WI38 (cell line): ENCODE measurements at regions not wholly inside any gene's neighbourhood (a gene's known extent, or its start where the extent isn't known, plus 50 kb on each side); places are given as distances from the start of the nearest gene placed in this dataset.

Experiments used
- H3K4me3 ChIP-seq: 2 replicates; pipeline ENCODE4 v1.5.1; 2011; ENCODE audit warnings: low read depth, mild to moderate bottlenecking, control low read depth, low read length
- CTCF ChIP-seq: IDR thresholded peaks from 2 replicates; pipeline ENCODE4 v1.5.1; 2012; ENCODE audit warnings: low read depth, mild to moderate bottlenecking, control low read depth, low read length

- no peak overlapping the region for H3K4me3 ChIP-seq
- TF ChIP-seq CTCF, result no peak
Observed at GRCh38 chr5:77876862-77877502, 100.8 kb upstream of the TBCA start.

DNA sequence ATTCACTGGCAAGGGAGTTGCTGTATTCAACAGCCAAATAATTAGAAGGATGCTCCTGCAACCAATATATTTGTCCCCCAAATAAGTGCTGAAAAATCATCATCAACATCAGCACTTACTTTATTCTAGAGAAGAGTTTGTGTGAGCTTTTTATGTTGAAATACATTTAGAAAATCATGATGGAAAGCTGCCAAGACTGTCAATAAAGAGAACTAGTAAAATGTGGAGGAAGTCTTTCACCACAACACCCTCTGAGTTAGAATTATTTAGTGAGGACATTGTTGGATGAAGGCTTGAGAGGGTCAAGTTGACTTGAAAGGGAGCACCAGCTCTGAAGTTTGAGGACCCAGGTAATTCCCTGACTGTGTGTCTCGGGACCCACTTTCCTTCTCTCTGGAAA, 100.2 kb upstream of the TBCA start:
- TF ChIP-seq CTCF, result no peak
- no peak overlapping the region for H3K4me3 ChIP-seq

DNA sequence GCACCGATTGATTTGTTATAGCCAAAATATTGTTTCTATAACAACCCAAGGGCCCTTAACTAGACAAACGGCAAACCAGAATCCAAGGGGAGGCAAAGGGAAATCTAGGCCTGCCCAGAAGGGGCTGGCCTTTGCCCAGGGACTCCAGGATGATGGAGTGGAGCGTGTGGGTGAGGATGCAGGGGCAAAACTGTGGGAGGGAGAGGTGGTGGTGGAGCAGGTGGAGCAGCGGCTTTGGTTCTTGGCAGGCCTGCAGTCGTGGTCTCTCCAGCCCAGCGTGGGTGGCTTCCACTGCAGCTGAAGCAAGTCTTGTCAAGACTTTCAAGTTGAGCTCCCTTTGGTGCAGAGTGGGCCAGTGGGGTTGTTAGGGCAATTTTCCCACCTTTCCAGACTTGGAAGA, 98.6 kb upstream of the TBCA start:
- no peak overlapping the region for H3K4me3 ChIP-seq
- no peak for TF ChIP-seq CTCF

DNA sequence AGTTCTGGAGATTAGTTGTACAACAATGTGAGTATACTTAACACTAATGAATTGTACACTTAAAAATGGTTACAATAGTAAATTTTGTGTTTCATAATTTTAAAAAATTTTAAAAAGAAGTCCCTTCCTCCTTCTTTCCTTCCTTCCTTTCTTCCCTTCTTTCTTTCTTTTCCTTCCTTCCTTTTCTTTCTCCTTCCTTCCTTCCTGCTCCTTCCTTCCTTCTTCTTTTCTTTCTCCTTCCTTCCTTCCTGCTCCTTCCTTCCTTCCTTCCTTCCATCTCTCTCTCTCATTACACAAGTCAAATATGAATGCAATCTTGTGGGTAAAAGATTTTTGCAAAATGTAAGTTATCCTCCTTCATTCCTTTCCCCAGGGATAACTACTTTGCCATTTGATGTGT, 97.1 kb upstream of the TBCA start:
- H3K4me3 ChIP-seq, result no peak overlapping the region
- no peak for TF ChIP-seq CTCF

DNA sequence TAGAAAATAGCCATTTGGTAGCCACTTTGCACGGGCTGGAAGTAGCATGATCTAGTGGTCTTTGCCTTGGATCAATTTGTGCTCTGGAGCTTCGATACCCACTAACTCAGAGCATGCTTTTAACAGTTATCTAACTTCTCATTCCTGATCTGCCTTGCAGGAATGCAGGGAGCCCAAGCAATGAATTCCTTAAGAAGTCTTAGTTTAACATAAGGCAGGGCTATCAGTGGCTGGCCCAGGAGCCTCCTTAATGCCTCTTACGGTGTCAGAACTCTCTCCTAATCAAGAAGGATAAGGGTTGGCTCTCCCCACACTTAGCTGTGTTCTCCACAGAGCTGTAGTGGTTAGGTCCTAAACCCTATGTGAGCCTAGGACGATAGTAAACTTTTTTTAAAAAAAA, 95.8 kb upstream of the TBCA start:
- no peak for TF ChIP-seq CTCF

GRCh38 chr5:77871016-77871415, 94.9 kb upstream of the TBCA start:
- TF ChIP-seq CTCF, result no peak
- H3K4me3 ChIP-seq, result no peak overlapping the region

More for the DNA sequence above, 95.8 kb upstream of the TBCA start:
- no peak overlapping the region for H3K4me3 ChIP-seq

DNA sequence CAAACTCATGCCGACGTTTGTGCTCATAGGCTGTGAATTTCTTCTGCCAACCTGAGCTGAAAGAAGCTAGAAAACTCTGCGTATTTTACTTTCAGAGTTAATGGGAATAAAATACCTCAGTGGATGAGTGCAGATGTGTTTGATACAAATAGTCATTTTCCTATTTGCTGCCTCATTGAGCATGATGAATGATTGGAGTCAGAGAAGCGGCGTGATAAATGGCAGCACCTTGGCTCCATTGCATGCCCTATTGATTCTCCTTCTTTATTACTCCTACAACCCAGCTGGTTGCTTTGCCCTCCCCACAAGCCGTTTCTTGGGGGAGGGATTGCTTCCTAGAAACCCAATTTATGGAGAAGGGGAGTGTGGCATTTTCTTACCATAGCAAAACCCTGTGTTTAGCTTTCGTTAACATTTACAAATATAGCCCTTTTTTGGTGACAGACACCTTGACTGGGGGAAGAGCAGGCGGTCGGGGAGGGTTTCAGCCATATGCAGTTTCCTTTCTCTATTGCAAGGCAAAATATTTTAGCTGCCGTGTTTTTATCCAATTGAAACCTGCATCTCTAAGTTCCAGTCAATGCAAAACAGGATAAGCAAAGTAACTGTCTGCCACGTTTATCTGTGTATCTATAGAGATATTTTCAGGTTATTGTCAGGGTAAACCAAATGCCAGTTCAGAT, 93.1 kb upstream of the TBCA start:
- TF ChIP-seq CTCF, result no peak
- no peak overlapping the region for H3K4me3 ChIP-seq
